GM21423 (cell line): ENCODE measurements at regions not wholly inside any gene's neighbourhood (a gene's known extent, or its start where the extent isn't known, plus 50 kb on each side); places are given as distances from the start of the nearest gene placed in this dataset.
A peak's percentile ranks its signal among the peaks of the same experiment; 100 is the strongest.
"Not testable (repeated sequence)": the region's sequence is repeated elsewhere in the genome, so short reads cannot be mapped to it uniquely, and the experiment has no call there.

Experiments
- ATAC-seq: cut with Tn5 transposase; IDR thresholded peaks from one replicate; pipeline ENCODE4 v1.9.1; 2021; ENCODE audit warnings: mild to moderate bottlenecking, moderate library complexity; ENCODE audit not compliant: unreplicated experiment

GRCh38 chr1:182331387-182331786 is 60.2 kb downstream of the GLUL start:
- no peak for ATAC-seq

DNA sequence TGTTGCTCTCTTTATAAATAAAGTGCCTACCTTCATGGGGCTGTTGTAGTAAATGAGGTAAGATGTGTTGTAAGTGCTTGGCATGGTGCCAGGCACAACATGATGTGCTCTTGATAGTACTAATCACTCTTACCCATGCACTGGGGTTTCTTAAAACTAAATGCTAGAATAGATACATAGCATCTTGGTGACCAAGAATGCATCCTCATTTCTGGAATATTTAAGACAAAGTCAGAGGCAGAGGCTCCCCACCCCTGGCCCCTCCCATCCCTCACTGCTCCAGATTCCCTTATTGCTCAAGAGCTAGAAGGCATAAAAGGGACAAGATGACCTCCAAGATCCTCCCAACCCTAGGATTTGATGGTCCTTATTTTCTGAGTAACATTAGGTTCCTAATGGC is 61.3 kb downstream of the GLUL start:
- no peak for ATAC-seq

DNA sequence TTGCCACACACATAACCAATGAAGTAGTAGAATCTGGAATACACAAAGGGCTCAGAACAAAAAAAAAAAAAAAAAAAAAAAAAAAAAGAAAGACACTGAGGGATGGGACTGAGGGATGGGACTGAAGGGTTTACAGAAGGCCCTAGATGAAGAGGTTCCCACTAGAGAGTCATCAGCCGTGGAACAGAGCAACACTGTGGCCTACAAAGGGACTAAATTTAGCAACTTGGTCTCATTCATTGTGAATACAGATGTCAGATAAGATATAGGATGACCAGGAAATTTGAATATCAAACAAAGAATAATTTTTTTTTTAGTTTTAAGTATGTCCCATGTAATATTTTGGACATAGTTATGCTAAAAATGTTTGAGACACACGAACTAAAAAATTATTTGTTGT is 62.1 kb downstream of the GLUL start:
- no peak for ATAC-seq

GRCh38 chr1:182328591-182328990 is 63.0 kb downstream of the GLUL start:
- ATAC-seq, result no peak

DNA sequence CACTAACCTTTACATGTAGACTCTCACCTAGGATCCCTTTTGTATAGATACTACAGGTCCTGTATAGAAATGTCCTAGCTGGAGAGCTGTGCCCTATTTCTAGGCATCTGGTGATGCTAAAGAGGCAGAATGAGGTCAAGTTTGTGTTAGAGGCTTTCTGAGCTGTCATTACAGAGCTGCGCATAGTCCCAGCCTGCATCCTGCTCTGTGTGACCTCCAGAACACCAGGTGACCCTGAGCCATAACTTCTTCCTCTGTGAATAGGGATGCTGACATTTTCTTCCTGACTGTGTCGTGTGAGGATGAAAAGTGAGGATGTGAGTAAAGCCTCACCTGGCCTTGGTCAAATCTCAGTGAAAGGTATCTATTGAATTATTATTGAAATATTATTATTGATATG is 66.3 kb downstream of the GLUL start:
- no peak for ATAC-seq

GRCh38 chr1:182321532-182321931 is 70.1 kb downstream of the GLUL start:
- ATAC-seq, result not testable (repeated sequence)

- no peak for ATAC-seq
Observed at GRCh38 chr1:182317611-182318161, 73.9 kb downstream of the GLUL start.

DNA sequence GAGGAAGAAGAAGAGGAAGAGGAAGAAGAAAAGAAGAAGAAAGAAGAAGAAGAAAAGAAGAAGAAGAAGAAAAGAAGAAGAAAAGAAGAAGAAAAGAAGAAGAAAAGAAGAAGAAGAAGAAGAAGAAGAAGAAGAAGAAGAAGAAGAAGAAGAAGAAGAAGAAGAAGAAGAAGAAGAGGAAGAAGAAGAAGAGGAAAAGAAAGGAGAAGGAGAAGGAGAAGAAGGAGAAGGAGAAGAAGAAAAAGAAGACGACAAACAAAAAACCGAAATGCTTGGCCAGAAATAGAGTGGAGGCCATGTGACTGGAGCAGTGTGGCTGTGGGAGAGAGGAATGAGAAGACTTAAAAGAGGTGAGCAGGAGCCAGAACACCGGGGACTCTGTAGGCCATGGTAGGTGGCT is 75.1 kb downstream of the GLUL start:
- not testable (repeated sequence) for ATAC-seq

GRCh38 chr1:182315167-182315556 is 76.4 kb downstream of the GLUL start:
- ATAC-seq, result no peak

DNA sequence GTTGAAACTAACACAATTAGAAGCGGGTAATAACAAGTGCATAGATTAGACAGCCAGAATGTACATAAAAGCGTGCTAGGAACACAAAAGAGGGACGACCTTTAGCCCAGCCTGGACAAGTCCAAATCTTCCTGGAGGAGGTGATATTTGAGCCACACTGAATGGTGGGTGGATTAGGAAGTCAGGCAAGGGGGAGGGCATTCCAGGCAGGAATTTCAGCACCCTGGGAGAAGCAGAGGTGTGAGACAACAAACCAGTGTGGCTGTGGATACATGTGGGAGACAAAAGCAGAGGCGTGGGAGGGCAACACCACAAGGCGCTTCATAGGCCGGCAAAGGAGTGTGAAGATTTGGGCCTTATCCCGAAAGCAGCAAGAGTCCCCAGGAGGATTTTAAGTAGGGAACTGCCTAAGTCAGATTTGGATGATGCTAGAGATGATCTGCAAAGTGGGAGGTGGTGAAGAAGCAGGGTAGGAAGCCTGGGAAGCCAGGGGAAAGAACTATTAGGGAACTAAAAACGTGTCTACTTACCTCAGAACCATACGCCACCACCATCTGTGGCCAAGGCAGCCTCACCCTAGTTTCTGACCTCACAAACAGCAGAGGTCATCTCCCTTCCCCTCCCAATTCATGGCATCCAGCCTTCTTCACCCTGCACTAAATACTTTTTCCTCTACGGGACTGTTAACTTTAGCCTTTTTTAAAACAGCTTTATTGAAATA is 81.8 kb downstream of the GLUL start:
- ATAC-seq, result no peak

DNA sequence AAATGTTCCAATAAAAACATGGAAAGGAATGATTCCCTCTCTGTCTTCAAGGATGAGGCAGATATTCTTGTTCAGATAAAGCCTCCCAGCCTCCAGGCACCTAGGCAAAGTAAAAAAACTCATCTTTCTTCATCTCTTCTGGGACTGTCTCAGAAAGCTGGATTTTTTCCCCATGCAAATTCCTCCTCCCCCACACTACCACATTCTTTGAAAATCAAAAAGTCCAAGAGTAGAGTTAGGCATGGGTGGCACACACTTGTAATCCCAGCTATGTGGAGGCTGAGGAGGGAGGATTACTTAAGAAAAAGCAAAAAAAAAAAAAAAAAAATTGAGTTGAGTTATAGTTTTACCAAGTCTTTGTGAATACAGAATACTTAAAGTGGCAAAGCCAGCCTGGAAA is 82.8 kb downstream of the GLUL start:
- ATAC-seq, result no peak

DNA sequence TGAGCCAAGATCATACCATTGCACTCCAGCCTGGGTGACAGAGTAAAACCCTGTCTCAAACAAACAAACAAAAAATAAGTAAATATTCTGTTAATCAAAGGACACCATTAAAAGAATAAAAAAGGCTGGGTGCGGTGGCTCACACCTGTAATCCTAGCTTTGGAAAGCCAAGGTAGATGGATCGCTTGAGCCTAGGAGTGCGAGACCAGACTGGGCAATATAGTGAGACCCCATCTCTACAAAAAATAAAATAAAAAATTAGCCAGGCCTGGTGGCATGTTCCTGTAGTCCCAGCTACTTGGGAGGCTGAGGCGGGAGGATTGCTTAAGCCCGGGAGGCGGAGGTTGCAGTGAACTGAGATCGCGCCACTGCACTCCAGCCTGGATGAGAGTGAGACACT is 84.1 kb downstream of the GLUL start:
- ATAC-seq, result not testable (repeated sequence)

- ATAC-seq, result no peak
Observed at GRCh38 chr1:182305861-182306260, 85.7 kb downstream of the GLUL start.

DNA sequence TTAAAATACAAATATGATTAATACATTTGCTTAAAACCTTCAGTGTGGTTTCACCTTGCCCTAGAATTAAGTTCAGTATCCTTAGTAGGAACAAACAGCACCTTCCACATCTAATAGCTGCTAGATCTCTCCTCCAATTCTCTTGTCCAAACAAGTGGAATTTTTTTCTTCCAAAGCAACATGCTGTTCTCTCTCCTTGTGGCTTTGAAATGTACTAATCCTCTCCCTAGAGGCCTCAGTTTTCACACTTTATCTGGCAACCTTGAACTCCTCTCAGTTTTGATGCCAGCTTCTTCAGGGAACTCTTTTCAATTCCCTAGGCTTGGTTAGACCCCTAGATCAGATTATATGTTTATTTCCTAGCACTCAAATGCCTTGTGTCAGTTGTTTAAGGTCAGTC is 87.0 kb downstream of the GLUL start:
- ATAC-seq, result no peak

GRCh38 chr1:182304218-182304617 is 87.4 kb downstream of the GLUL start:
- no peak for ATAC-seq

DNA sequence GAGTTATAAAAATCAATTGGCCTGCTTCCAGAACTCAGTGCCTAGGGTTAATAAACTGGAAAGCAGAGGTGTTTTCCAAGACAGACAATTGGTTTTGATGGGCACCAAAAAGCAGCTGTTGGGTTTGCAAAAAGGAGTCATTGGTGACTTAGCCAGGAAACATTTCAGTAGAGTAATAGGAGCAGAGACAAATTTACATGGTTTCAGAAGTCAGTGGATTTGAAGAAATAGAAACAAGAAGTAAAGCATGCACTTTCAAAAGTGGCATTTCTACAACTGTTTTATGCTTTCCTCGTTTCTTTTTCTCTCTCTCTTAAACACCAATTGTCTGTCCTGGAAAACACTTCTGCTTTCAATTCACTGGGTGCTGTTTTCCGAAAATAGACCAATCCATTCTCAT is 87.8 kb downstream of the GLUL start:
- peak; percentile 80 for ATAC-seq

GRCh38 chr1:182301467-182302198 is 90.0 kb downstream of the GLUL start:
- ATAC-seq, result no peak

DNA sequence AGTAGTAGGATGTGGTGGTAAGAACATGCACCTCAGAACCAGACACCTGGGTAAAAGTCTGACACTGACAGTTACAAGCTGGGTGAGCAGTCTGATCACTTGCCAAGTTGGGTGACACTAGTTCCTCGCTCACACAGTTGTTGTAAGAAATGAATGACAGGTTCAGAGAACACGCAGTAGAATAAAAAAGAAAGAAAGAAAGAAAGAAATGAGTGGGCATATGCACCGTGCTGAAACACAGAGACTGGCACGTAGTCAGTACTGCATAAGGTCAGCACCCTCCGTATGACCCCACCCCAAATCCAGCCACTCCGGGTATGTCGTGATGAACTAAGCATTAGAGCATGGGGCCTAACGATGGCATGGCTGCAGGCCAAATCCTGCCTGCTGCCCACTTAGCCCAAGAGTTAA is 90.6 kb downstream of the GLUL start:
- ATAC-seq, result no peak

DNA sequence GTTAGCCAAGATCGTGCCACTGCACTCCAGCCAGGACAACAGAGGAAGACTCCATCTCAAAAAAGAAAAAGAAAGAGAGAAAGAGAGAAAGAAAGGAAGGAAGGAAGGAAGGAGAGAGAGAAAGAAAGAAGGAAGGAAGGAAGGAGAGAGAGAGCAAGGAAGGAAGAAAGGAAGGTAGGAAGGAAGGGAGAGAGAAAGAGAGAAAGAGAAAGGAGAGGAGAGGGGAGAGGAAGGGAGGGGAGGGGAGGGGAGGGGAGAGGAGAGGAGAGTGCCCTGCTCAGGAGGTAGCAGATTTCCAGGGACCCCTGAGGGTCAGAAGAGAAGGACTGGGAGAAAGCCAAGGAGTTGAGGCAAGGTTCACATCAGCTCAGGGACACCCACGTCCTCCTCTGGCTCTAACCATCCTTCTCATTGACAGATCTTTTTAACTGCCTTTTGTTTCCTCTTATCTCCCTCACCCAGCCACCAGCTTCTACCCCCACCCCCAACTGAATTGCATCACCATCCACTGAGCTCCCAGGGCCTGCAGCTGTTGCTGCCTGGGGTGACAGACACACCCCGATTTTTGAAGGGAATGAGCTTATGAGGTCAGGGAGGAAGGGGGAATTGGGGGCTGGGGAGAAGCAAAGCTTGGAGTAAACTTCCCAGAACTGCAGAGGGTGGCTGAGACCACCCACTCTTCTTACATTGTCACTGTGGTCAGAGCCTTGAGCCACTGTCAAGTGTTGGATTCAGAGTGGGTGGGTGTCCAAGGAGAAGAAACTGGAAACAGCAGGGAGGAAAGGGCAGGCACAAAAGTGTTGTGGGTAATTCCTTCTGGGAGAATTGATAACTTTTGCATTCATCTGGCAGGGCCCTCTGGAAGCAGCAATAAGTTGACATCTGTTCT is 91.6 kb downstream of the GLUL start:
- ATAC-seq, result no peak

- ATAC-seq, result not testable (repeated sequence)
Observed at GRCh38 chr1:182299054-182299727, 92.4 kb downstream of the GLUL start.

DNA sequence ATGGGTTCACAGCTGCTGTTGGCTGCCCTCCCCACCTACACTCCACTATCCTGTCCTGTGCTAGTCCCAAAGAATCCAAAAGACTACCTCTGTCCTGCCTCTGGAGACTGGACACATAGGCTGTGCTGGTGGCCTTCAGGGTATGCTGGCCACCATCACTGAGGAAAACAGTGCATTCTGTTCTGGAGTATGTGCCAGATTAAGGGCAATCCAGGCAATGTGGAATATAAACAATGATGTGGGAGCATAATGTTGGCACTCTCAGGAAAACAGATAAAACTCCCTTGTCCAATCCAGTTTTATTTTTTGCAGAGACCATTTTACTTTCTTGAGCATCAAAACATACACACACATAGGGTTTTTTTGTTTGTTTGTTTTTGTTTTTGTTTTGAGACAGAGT is 94.3 kb downstream of the GLUL start:
- ATAC-seq, result no peak
